ENCODE measurements at regions not wholly inside any gene's neighbourhood (a gene's known extent, or its start where the extent isn't known, plus 50 kb on each side); places are given as distances from the start of the nearest gene placed in this dataset.

GRCh38 chr7:12119620-12120303 is 91.3 kb upstream of the TMEM106B start:
- DNase-seq (ENCODE audit: low spot score in 2 of 2) (no peak), FAIRE-seq (no peak)

- FAIRE-seq = no peak
These were observed 90.5 kb upstream of the TMEM106B start for GRCh38 chr7:12120632-12121031.

GRCh38 chr7:12123172-12123571 is 87.9 kb upstream of the TMEM106B start:
- FAIRE-seq = no peak
- DNase-seq (ENCODE audit: low spot score in 2 of 2) = no peak

More at GRCh38 chr7:12120632-12121031, 90.5 kb upstream of the TMEM106B start:
- no peak for DNase-seq (ENCODE audit: low spot score in 2 of 2)

- FAIRE-seq = no peak
- no peak for DNase-seq (ENCODE audit: low spot score in 2 of 2)
These were observed 87.1 kb upstream of the TMEM106B start for GRCh38 chr7:12124028-12124427.

- DNase-seq (ENCODE audit: low spot score in 2 of 2) (no peak), FAIRE-seq (no peak)
These were observed 83.6 kb upstream of the TMEM106B start for GRCh38 chr7:12127455-12127854.

- DNase-seq (ENCODE audit: low spot score in 2 of 2) (no peak), FAIRE-seq (no peak)
These were observed 80.5 kb upstream of the TMEM106B start for GRCh38 chr7:12130609-12131008.

- no peak for DNase-seq (ENCODE audit: low spot score in 2 of 2)
- FAIRE-seq = no peak
These were observed 80.0 kb upstream of the TMEM106B start for GRCh38 chr7:12131122-12131521.

GRCh38 chr7:12133865-12134264 is 77.2 kb upstream of the TMEM106B start:
- FAIRE-seq (no peak), DNase-seq (ENCODE audit: low spot score in 2 of 2) (no peak)

GRCh38 chr7:12136523-12136922 is 74.6 kb upstream of the TMEM106B start:
- FAIRE-seq = no peak
- DNase-seq (ENCODE audit: low spot score in 2 of 2) = no peak

GRCh38 chr7:12137283-12137682 is 73.8 kb upstream of the TMEM106B start:
- no peak for FAIRE-seq
- DNase-seq (ENCODE audit: low spot score in 2 of 2) = no peak

- DNase-seq (ENCODE audit: low spot score in 2 of 2) (no peak), FAIRE-seq (no peak)
These were observed 72.7 kb upstream of the TMEM106B start for GRCh38 chr7:12138421-12138820.

GRCh38 chr7:12139416-12139815 is 71.7 kb upstream of the TMEM106B start:
- FAIRE-seq (no peak), DNase-seq (ENCODE audit: low spot score in 2 of 2) (no peak)

- FAIRE-seq (no peak), DNase-seq (ENCODE audit: low spot score in 2 of 2) (no peak)
These were observed 64.3 kb upstream of the TMEM106B start for GRCh38 chr7:12146813-12147212.

- no peak for DNase-seq (ENCODE audit: low spot score in 2 of 2)
- FAIRE-seq = no peak
These were observed 58.7 kb upstream of the TMEM106B start for GRCh38 chr7:12152196-12152918.

- DNase-seq (ENCODE audit: low spot score in 2 of 2) (no peak), FAIRE-seq (no peak)
These were observed 57.0 kb upstream of the TMEM106B start for GRCh38 chr7:12154119-12154518.

- no peak for DNase-seq (ENCODE audit: low spot score in 2 of 2)
These were observed 53.6 kb upstream of the TMEM106B start for GRCh38 chr7:12157517-12157916.

GRCh38 chr7:12158334-12159060 is 52.6 kb upstream of the TMEM106B start:
- DNase-seq (ENCODE audit: low spot score in 2 of 2) = no peak
- FAIRE-seq = no peak

More at GRCh38 chr7:12157517-12157916, 53.6 kb upstream of the TMEM106B start:
- FAIRE-seq = no peak

- FAIRE-seq = no peak
- no peak for DNase-seq (ENCODE audit: low spot score in 2 of 2)
These were observed 49.9 kb upstream of the TMEM106B start for GRCh38 chr7:12161146-12161545.

All from frontal cortex (tissue), 3 donors.